ENCODE measurements at regions not wholly inside any gene's neighbourhood (a gene's known extent, or its start where the extent isn't known, plus 50 kb on each side); places are given as distances from the start of the nearest gene placed in this dataset.

GRCh38 chr9:13396418-13396817, 116.9 kb upstream of the MPDZ start:
- DNase-seq (ENCODE audit: low read depth) = no peak
- no peak for TF ChIP-seq CTCF (conservative IDR thresholded peaks at IDR 0.05; ENCODE audit: low read depth, low read length)
- H3K4me3 ChIP-seq (ENCODE audit: low read depth, low read length) = no peak overlapping the region

- peak; percentile 16 for DNase-seq (ENCODE audit: low read depth)
- no peak overlapping the region for H3K4me3 ChIP-seq (ENCODE audit: low read depth, low read length)
- TF ChIP-seq CTCF (conservative IDR thresholded peaks at IDR 0.05; ENCODE audit: low read depth, low read length) = no peak
Measured at GRCh38 chr9:13395156-13395555, 115.7 kb upstream of the MPDZ start.

- no peak for TF ChIP-seq CTCF (conservative IDR thresholded peaks at IDR 0.05; ENCODE audit: low read depth, low read length)
- H3K4me3 ChIP-seq (ENCODE audit: low read depth, low read length) = no peak overlapping the region
- DNase-seq (ENCODE audit: low read depth) = peak; percentile 4
Measured at GRCh38 chr9:13388157-13388556, 108.7 kb upstream of the MPDZ start.

- no peak for DNase-seq (ENCODE audit: low read depth)
- H3K4me3 ChIP-seq (ENCODE audit: low read depth, low read length) = no peak overlapping the region
- no peak for TF ChIP-seq CTCF (conservative IDR thresholded peaks at IDR 0.05; ENCODE audit: low read depth, low read length)
Measured at GRCh38 chr9:13387734-13388067, 108.2 kb upstream of the MPDZ start.

- no peak for TF ChIP-seq CTCF (conservative IDR thresholded peaks at IDR 0.05; ENCODE audit: low read depth, low read length)
- H3K4me3 ChIP-seq (ENCODE audit: low read depth, low read length) = no peak overlapping the region
- peak; percentile 94 for DNase-seq (ENCODE audit: low read depth)
Measured at GRCh38 chr9:13386935-13387733, 107.6 kb upstream of the MPDZ start.

GRCh38 chr9:13386316-13386715, 106.8 kb upstream of the MPDZ start:
- no peak for DNase-seq (ENCODE audit: low read depth)
- TF ChIP-seq CTCF (conservative IDR thresholded peaks at IDR 0.05; ENCODE audit: low read depth, low read length) = no peak

GRCh38 chr9:13383855-13384254, 104.4 kb upstream of the MPDZ start:
- TF ChIP-seq CTCF (conservative IDR thresholded peaks at IDR 0.05; ENCODE audit: low read depth, low read length) = no peak
- no peak for DNase-seq (ENCODE audit: low read depth)
- H3K4me3 ChIP-seq (ENCODE audit: low read depth, low read length) = no peak overlapping the region

More at GRCh38 chr9:13386316-13386715, 106.8 kb upstream of the MPDZ start:
- no peak overlapping the region for H3K4me3 ChIP-seq (ENCODE audit: low read depth, low read length)

All from choroid plexus epithelial cell (primary cell).